Rectal smooth muscle tissue (tissue), 1 donor: ENCODE measurements at regions not wholly inside any gene's neighbourhood (a gene's known extent, or its start where the extent isn't known, plus 50 kb on each side); places are given as distances from the start of the nearest gene placed in this dataset.

ENCODE experiments used
- H3K27ac ChIP-seq: one replicate; pipeline ENCODE4 v1.7.0; 2013; ENCODE audit warnings: low read depth, low read length, inconsistent platforms
- H3K27me3 ChIP-seq: one replicate; pipeline ENCODE4 v1.7.0; 2013; ENCODE audit warnings: low read length; ENCODE audit not compliant: control insufficient read depth, insufficient read depth
- H3K36me3 ChIP-seq: one replicate; pipeline ENCODE4 v1.7.0; 2013; ENCODE audit warnings: low read length; ENCODE audit not compliant: control insufficient read depth, insufficient read depth
- H3K4me1 ChIP-seq: one replicate; pipeline ENCODE4 v1.7.0; 2013; ENCODE audit warnings: low read length; ENCODE audit not compliant: control insufficient read depth, insufficient read depth
- H3K4me3 ChIP-seq: one replicate; pipeline ENCODE4 v1.7.0; 2013; ENCODE audit warnings: low read length
- H3K9ac ChIP-seq: one replicate; pipeline ENCODE4 v1.7.0; 2013; ENCODE audit warnings: low read length

GRCh38 chr1:168939110-168939946 lies 167.2 kb upstream of the ATP1B1 start:
- no peaks in the 10 kb centered on the region for H3K4me1 ChIP-seq
- H3K36me3 ChIP-seq: no peaks in the 10 kb centered on the region
- no peaks in the 10 kb centered on the region for H3K27me3 ChIP-seq
- H3K4me3 ChIP-seq: no peak overlapping the region
- H3K9ac ChIP-seq: no peak overlapping the region
- no peak overlapping the region for H3K27ac ChIP-seq

- H3K9ac ChIP-seq: no peak overlapping the region
- H3K27ac ChIP-seq: no peak overlapping the region
- H3K27me3 ChIP-seq: no peaks in the 10 kb centered on the region
- H3K36me3 ChIP-seq: no peaks in the 10 kb centered on the region
- no peaks in the 10 kb centered on the region for H3K4me1 ChIP-seq
- H3K4me3 ChIP-seq: no peak overlapping the region
Observed at GRCh38 chr1:168939947-168940223, 166.6 kb upstream of the ATP1B1 start.

GRCh38 chr1:168941640-168942039 lies 164.8 kb upstream of the ATP1B1 start:
- Histone ChIP-seq H3K9ac (no peak overlapping the region), H3K4me1 (peaks cover 4% of the 10 kb centered on the region), H3K27ac (no peak overlapping the region), H3K4me3 (no peak overlapping the region), H3K36me3 (no peaks in the 10 kb centered on the region), H3K27me3 (no peaks in the 10 kb centered on the region)

GRCh38 chr1:168942165-168942564 lies 164.3 kb upstream of the ATP1B1 start:
- H3K4me1 ChIP-seq: peaks cover 4% of the 10 kb centered on the region
- H3K36me3 ChIP-seq: no peaks in the 10 kb centered on the region
- no peak overlapping the region for H3K4me3 ChIP-seq
- no peak overlapping the region for H3K27ac ChIP-seq
- no peaks in the 10 kb centered on the region for H3K27me3 ChIP-seq
- no peak overlapping the region for H3K9ac ChIP-seq

GRCh38 chr1:168945870-168946269 lies 160.6 kb upstream of the ATP1B1 start:
- Histone ChIP-seq H3K4me1 (peaks cover 4% of the 10 kb centered on the region), H3K36me3 (no peaks in the 10 kb centered on the region), H3K4me3 (no peak overlapping the region), H3K27ac (no peak overlapping the region), H3K27me3 (no peaks in the 10 kb centered on the region), H3K9ac (no peak overlapping the region)

- Histone ChIP-seq H3K36me3 (no peaks in the 10 kb centered on the region), H3K4me1 (peaks cover 4% of the 10 kb centered on the region), H3K27me3 (no peaks in the 10 kb centered on the region), H3K9ac (no peak overlapping the region), H3K4me3 (no peak overlapping the region), H3K27ac (no peak overlapping the region)
Observed at GRCh38 chr1:168947041-168947440, 159.4 kb upstream of the ATP1B1 start.

GRCh38 chr1:168949672-168950071 lies 156.8 kb upstream of the ATP1B1 start:
- Histone ChIP-seq H3K4me1 (peaks cover 4% of the 10 kb centered on the region), H3K4me3 (no peak overlapping the region), H3K27ac (no peak overlapping the region), H3K36me3 (no peaks in the 10 kb centered on the region), H3K9ac (no peak overlapping the region), H3K27me3 (no peaks in the 10 kb centered on the region)

- Histone ChIP-seq H3K4me3 (no peak overlapping the region), H3K27ac (no peak overlapping the region), H3K27me3 (no peaks in the 10 kb centered on the region)
Observed at GRCh38 chr1:168957818-168958217, 148.7 kb upstream of the ATP1B1 start.

GRCh38 chr1:168958562-168959289 lies 147.8 kb upstream of the ATP1B1 start:
- Histone ChIP-seq H3K36me3 (no peaks in the 10 kb centered on the region), H3K4me3 (no peak overlapping the region), H3K9ac (no peak overlapping the region), H3K4me1 (no peaks in the 10 kb centered on the region), H3K27me3 (no peaks in the 10 kb centered on the region), H3K27ac (no peak overlapping the region)

More at GRCh38 chr1:168957818-168958217, 148.7 kb upstream of the ATP1B1 start:
- Histone ChIP-seq H3K36me3 (no peaks in the 10 kb centered on the region), H3K4me1 (no peaks in the 10 kb centered on the region), H3K9ac (no peak overlapping the region)

- Histone ChIP-seq H3K4me1 (no peaks in the 10 kb centered on the region), H3K27me3 (no peaks in the 10 kb centered on the region), H3K36me3 (no peaks in the 10 kb centered on the region), H3K9ac (no peak overlapping the region), H3K27ac (no peak overlapping the region), H3K4me3 (no peak overlapping the region)
Observed at GRCh38 chr1:168959382-168959781, 147.1 kb upstream of the ATP1B1 start.

- Histone ChIP-seq H3K27ac (no peak overlapping the region), H3K36me3 (no peaks in the 10 kb centered on the region), H3K4me3 (no peak overlapping the region), H3K27me3 (no peaks in the 10 kb centered on the region), H3K4me1 (no peaks in the 10 kb centered on the region), H3K9ac (no peak overlapping the region)
Observed at GRCh38 chr1:168960114-168960513, 146.4 kb upstream of the ATP1B1 start.

GRCh38 chr1:168960595-168960994 lies 145.9 kb upstream of the ATP1B1 start:
- no peak overlapping the region for H3K27ac ChIP-seq
- H3K4me3 ChIP-seq: no peak overlapping the region
- no peak overlapping the region for H3K9ac ChIP-seq
- no peaks in the 10 kb centered on the region for H3K4me1 ChIP-seq
- H3K27me3 ChIP-seq: no peaks in the 10 kb centered on the region
- H3K36me3 ChIP-seq: no peaks in the 10 kb centered on the region

GRCh38 chr1:168963601-168964000 lies 142.9 kb upstream of the ATP1B1 start:
- Histone ChIP-seq H3K27ac (no peak overlapping the region), H3K36me3 (no peaks in the 10 kb centered on the region)

More at GRCh38 chr1:168963601-168964000, 142.9 kb upstream of the ATP1B1 start:
- no peak overlapping the region for H3K9ac ChIP-seq
- H3K4me3 ChIP-seq: no peak overlapping the region
- H3K27me3 ChIP-seq: no peaks in the 10 kb centered on the region
- no peaks in the 10 kb centered on the region for H3K4me1 ChIP-seq
